HEK293 (cell line): ENCODE measurements at regions not wholly inside any gene's neighbourhood (a gene's known extent, or its start where the extent isn't known, plus 50 kb on each side); places are given as distances from the start of the nearest gene placed in this dataset.

ENCODE experiments used
- CTCF ChIA-PET: fragments of 350-600 bp; formaldehyde crosslinking; extraction: SDS; loops from one replicate; lab custom pipeline; 2021; ENCODE audit warnings: antibody characterized with exemption; lab: Yijun Ruan, JAX
- POLR2A ChIA-PET: fragments of 300-600 bp; formaldehyde crosslinking; extraction: SDS; loops from one replicate; lab custom pipeline; 2020; ENCODE audit warnings: antibody characterized with exemption, inconsistent platforms; lab: Yijun Ruan, JAX
- H3K27ac ChIP-seq: fragments of 200-500 bp; sonication (Bioruptor generic); 2 replicates; pipeline ENCODE4 v1.5.1; 2014; ENCODE audit warnings: low read depth, low read length, control low read depth, inconsistent platforms; ENCODE audit errors: extremely low read depth
- H3K36me3 ChIP-seq, 2 experiments: fragments of 200-500 bp in 1 of 2; sonication (Bioruptor generic) in 1 of 2; 1 replicate in 1 of 2; 2 replicates in 1 of 2; pipeline ENCODE4 v1.5.1; 2014 to 2017; ENCODE audit warnings: inconsistent platforms in 2 of 2, low read length in 2 of 2; ENCODE audit not compliant: control insufficient read depth in 2 of 2, insufficient read depth in 1 of 2
- H3K4me1 ChIP-seq: fragments of 200-500 bp; sonication (Bioruptor generic); 2 replicates; pipeline ENCODE4 v1.5.1; 2014; ENCODE audit warnings: mild to moderate bottlenecking, low read length, inconsistent platforms; ENCODE audit not compliant: control insufficient read depth, insufficient read depth
- H3K4me3 ChIP-seq: 2 replicates; pipeline ENCODE4 v1.5.1; 2011; ENCODE audit warnings: low read depth, mild to moderate bottlenecking, control low read depth, low read length, moderate library complexity
- H3K9me3 ChIP-seq: fragments of 200-500 bp; sonication (Bioruptor generic); 2 replicates; pipeline ENCODE4 v1.5.1; 2014; ENCODE audit warnings: low read depth, low read length, inconsistent platforms; ENCODE audit not compliant: control insufficient read depth, insufficient read depth
- BCL11B ChIP-seq: fragments of 450-650 bp; formaldehyde crosslinking; IDR thresholded peaks from 2 replicates; pipeline ENCODE4 v1.5.1; 2016; ENCODE audit warnings: low read depth, missing biosample characterization, missing genetic modification characterization
- HOXA7 ChIP-seq: sonication (generic); formaldehyde crosslinking; IDR thresholded peaks from 2 replicates; pipeline ENCODE4 v1.8.1; 2022; ENCODE audit warnings: missing genetic modification reagents, borderline replicate concordance
- IKZF3 ChIP-seq: fragments of 450-650 bp; IDR thresholded peaks from 2 replicates; pipeline ENCODE4 v1.5.0; 2018; ENCODE audit warnings: missing biosample characterization, mild to moderate bottlenecking, missing genetic modification characterization, moderate library complexity
- KLF8 ChIP-seq: fragments of 450-650 bp; formaldehyde crosslinking; IDR thresholded peaks from 2 replicates; pipeline ENCODE4 v1.5.1; 2016; ENCODE audit warnings: missing biosample characterization, missing genetic modification characterization
- MEIS1 ChIP-seq: sonication (generic); formaldehyde crosslinking; IDR thresholded peaks from 2 replicates; pipeline ENCODE4 v1.8.1; 2022; ENCODE audit warnings: missing genetic modification reagents, mild to moderate bottlenecking, borderline replicate concordance
- PRDM2 ChIP-seq: fragments of 450-650 bp; formaldehyde crosslinking; IDR thresholded peaks from 2 replicates; pipeline ENCODE4 v1.5.1; 2016; ENCODE audit warnings: missing biosample characterization, missing genetic modification characterization, borderline replicate concordance
- TCF7L2 ChIP-seq: IDR thresholded peaks from 2 replicates; pipeline ENCODE4 v1.6.1; 2011; ENCODE audit warnings: low read depth, mild to moderate bottlenecking, inconsistent platforms, low read length, moderate library complexity, borderline replicate concordance
- ZBTB48 ChIP-seq: fragments of 450-650 bp; formaldehyde crosslinking; IDR thresholded peaks from 2 replicates; pipeline ENCODE4 v1.5.1; 2016; ENCODE audit warnings: missing biosample characterization, missing genetic modification characterization
- ZBTB8A ChIP-seq: fragments of 450-650 bp; formaldehyde crosslinking; IDR thresholded peaks from 2 replicates; pipeline ENCODE4 v1.5.1; 2016; ENCODE audit warnings: missing biosample characterization, missing genetic modification characterization
- ZNF112 ChIP-seq: fragments of 450-650 bp; formaldehyde crosslinking; IDR thresholded peaks from 2 replicates; pipeline ENCODE4 v1.5.0; 2017; ENCODE audit warnings: missing biosample characterization, missing genetic modification characterization
- ZNF133 ChIP-seq: fragments of 450-650 bp; formaldehyde crosslinking; IDR thresholded peaks from 2 replicates; pipeline ENCODE4 v1.5.1; 2016; ENCODE audit warnings: missing biosample characterization, missing genetic modification characterization
- ZNF140 ChIP-seq: fragments of 450-650 bp; formaldehyde crosslinking; IDR thresholded peaks from 2 replicates; pipeline ENCODE4 v1.5.1; 2016; ENCODE audit warnings: missing biosample characterization, missing genetic modification characterization
- ZNF169 ChIP-seq: fragments of 450-650 bp; formaldehyde crosslinking; IDR thresholded peaks from 2 replicates; pipeline ENCODE4 v1.5.1; 2016; ENCODE audit warnings: missing biosample characterization, missing genetic modification characterization
- ZNF175 ChIP-seq: fragments of 450-650 bp; formaldehyde crosslinking; IDR thresholded peaks from 2 replicates; pipeline ENCODE4 v1.5.1; 2016; ENCODE audit warnings: missing biosample characterization, missing genetic modification characterization
- ZNF211 ChIP-seq: fragments of 450-650 bp; formaldehyde crosslinking; IDR thresholded peaks from 2 replicates; pipeline ENCODE4 v1.5.1; 2016; ENCODE audit warnings: low read depth, missing biosample characterization, missing genetic modification characterization
- ZNF302 ChIP-seq: fragments of 450-650 bp; formaldehyde crosslinking; IDR thresholded peaks from 2 replicates; pipeline ENCODE4 v1.5.1; 2016; ENCODE audit warnings: missing biosample characterization, missing genetic modification characterization, low read depth
- ZNF335 ChIP-seq: fragments of 450-650 bp; formaldehyde crosslinking; conservative IDR thresholded peaks from 2 replicates; pipeline ENCODE4 v1.5.1; 2016; ENCODE audit warnings: missing biosample characterization, missing genetic modification characterization
- ZNF510 ChIP-seq: fragments of 450-650 bp; formaldehyde crosslinking; IDR thresholded peaks from 2 replicates; pipeline ENCODE4 v1.5.1; 2018; ENCODE audit warnings: mild to moderate bottlenecking, missing genetic modification characterization, missing biosample characterization; ENCODE audit not compliant: insufficient replicate concordance
- ZNF645 ChIP-seq: fragments of 450-650 bp; formaldehyde crosslinking; IDR thresholded peaks from 2 replicates; pipeline ENCODE4; 2016; ENCODE audit warnings: missing biosample characterization, missing genetic modification characterization
- ZNF658 ChIP-seq: fragments of 450-650 bp; formaldehyde crosslinking; IDR thresholded peaks from 2 replicates; pipeline ENCODE4; 2016; ENCODE audit warnings: missing biosample characterization, missing genetic modification characterization
- ZNF768 ChIP-seq: fragments of 450-650 bp; formaldehyde crosslinking; IDR thresholded peaks from 2 replicates; pipeline ENCODE4 v1.5.1; 2018; ENCODE audit warnings: missing biosample characterization, mild to moderate bottlenecking, missing genetic modification characterization
- ZNF777 ChIP-seq: fragments of 450-650 bp; formaldehyde crosslinking; IDR thresholded peaks from 2 replicates; pipeline ENCODE4 v1.5.1; 2017; ENCODE audit warnings: missing biosample characterization, missing genetic modification characterization, borderline replicate concordance
- TF ChIP-seq, protein P1 (sequence below): fragments of 450-650 bp; formaldehyde crosslinking; IDR thresholded peaks from 2 replicates; pipeline ENCODE4 v1.5.1; 2016; ENCODE audit warnings: missing biosample characterization, missing genetic modification characterization
- TF ChIP-seq, protein P2 (sequence below): fragments of 450-650 bp; formaldehyde crosslinking; IDR thresholded peaks from 2 replicates; pipeline ENCODE4 v1.5.1; 2016; ENCODE audit warnings: missing biosample characterization, missing genetic modification characterization

DNA sequence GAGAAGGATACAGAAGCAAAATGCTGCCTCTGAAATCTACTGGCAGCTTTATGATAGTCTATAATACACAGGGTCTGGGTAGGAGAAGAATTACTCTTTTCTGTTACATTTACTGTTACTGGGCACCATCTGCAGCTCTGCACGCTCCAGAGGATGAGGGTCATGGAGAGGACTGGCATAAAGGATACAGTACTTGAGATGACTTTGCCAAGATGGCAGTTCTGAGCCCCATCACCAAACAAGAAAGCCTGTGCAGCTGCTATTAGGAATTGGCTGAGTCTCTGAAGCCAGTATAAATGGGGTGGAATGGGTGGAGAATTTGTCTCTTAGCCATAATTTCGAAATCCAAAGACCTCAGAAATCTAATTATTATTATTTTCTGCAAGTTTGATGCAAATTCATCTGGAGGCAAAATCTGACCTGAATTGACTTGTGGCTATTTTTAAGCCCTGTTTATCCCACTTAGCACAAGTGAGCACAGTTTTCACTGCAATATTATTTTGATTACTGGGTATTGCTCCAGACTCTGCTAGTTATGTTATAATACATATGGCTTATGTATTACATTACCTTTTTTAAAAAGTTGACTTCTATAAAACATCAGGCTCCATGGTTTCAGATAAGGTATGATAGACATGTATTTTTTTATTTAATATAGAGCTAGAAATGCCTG, 579.5 kb downstream of the MBD2 start:
- CTCF ChIA-PET, result no interaction called here
- H3K27ac ChIP-seq, result no peak overlapping the region

GRCh38 chr18:53639687-53640086, 584.8 kb downstream of the MBD2 start:
- no peaks in the 10 kb centered on the region for H3K36me3 ChIP-seq
- no peak overlapping the region for H3K4me3 ChIP-seq
- no peak overlapping the region for H3K27ac ChIP-seq
- ChIA-PET POLR2A (no interaction called here), CTCF (interaction anchor here (0.6 kb wide), 1 partner anchor 480 kb away, joined by 4 read pairs; no protein-coding TSS in a partner anchor)
- TF ChIP-seq ZNF510 (no peak), ZNF302 (tag by site-specific recombination) (no peak), ZBTB48 (no peak), HOXA7 (no peak), ZNF140 (tag by site-specific recombination) (no peak), ZNF175 (tag by site-specific recombination) (no peak), ZNF645 (tag by site-specific recombination) (no peak), ZNF335 (tag by site-specific recombination) (no peak)
- TF ChIP-seq, protein P1, sequence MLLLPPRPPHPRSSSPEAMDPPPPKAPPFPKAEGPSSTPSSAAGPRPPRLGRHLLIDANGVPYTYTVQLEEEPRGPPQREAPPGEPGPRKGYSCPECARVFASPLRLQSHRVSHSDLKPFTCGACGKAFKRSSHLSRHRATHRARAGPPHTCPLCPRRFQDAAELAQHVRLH (tag by site-specific recombination), result no peak
- H3K4me1 ChIP-seq, result no peaks in the 10 kb centered on the region
- H3K9me3 ChIP-seq, result no peaks in the 10 kb centered on the region

More for the DNA sequence above, 579.5 kb downstream of the MBD2 start:
- Histone ChIP-seq H3K36me3 (no peaks in the 10 kb centered on the region), H3K9me3 (no peaks in the 10 kb centered on the region), H3K4me3 (no peak overlapping the region), H3K4me1 (no peaks in the 10 kb centered on the region)
- POLR2A ChIA-PET, result no interaction called here
- no peak for TF ChIP-seq KLF8 (tag by site-specific recombination)
- TF ChIP-seq BCL11B, result no peak
- no peak for TF ChIP-seq ZNF169 (tag by site-specific recombination)
- no peak for TF ChIP-seq PRDM2 (tag by site-specific recombination)
- TF ChIP-seq ZNF658 (tag by site-specific recombination), result no peak

DNA sequence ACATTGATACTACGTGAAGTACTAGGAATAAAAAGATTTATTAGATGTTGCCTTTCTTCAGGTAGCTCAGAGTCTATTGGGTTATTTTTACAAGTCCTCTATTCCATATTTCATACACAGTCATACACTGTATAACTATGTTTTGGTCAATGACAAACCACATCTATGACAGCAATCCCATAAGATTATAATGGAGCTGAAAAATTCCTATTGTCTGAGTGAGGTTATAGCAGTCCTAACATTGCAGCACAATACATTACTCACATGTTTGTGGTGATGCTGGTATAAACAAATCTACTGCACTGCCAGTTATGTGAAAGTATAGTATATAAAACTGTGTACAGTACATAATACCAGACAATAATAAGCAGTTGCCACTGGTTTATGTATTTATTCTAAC, 595.1 kb downstream of the MBD2 start:
- ChIA-PET CTCF (no interaction called here), POLR2A (no interaction called here)
- Histone ChIP-seq H3K9me3 (no peaks in the 10 kb centered on the region), H3K36me3 (no peaks in the 10 kb centered on the region), H3K27ac (no peak overlapping the region), H3K4me1 (no peaks in the 10 kb centered on the region), H3K4me3 (no peak overlapping the region)
- TF ChIP-seq ZNF777 (tag by site-specific recombination) (no peak), IKZF3 (tag by site-specific recombination) (no peak), ZNF302 (tag by site-specific recombination) (no peak), ZNF510 (no peak), ZBTB8A (no peak), ZNF768 (tag by site-specific recombination) (no peak), MEIS1 (CRISPR knock-in tag) (no peak), ZNF133 (tag by site-specific recombination) (no peak), TCF7L2 (no peak), ZNF112 (tag by site-specific recombination) (no peak), ZNF211 (tag by site-specific recombination) (no peak)
- TF ChIP-seq, protein P2, sequence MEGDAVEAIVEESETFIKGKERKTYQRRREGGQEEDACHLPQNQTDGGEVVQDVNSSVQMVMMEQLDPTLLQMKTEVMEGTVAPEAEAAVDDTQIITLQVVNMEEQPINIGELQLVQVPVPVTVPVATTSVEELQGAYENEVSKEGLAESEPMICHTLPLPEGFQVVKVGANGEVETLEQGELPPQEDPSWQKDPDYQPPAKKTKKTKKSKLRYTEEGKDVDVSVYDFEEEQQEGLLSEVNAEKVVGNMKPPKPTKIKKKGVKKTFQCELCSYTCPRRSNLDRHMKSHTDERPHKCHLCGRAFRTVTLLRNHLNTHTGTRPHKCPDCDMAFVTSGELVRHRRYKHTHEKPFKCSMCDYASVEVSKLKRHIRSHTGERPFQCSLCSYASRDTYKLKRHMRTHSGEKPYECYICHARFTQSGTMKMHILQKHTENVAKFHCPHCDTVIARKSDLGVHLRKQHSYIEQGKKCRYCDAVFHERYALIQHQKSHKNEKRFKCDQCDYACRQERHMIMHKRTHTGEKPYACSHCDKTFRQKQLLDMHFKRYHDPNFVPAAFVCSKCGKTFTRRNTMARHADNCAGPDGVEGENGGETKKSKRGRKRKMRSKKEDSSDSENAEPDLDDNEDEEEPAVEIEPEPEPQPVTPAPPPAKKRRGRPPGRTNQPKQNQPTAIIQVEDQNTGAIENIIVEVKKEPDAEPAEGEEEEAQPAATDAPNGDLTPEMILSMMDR (tag by site-specific recombination), result no peak
